Fibroblast of skin of right quadriceps (primary cell): ENCODE measurements at regions not wholly inside any gene's neighbourhood (a gene's known extent, or its start where the extent isn't known, plus 50 kb on each side); places are given as distances from the start of the nearest gene placed in this dataset.
"Not testable (repeated sequence)": the region's sequence is repeated elsewhere in the genome, so short reads cannot be mapped to it uniquely, and the experiment has no call there.

Experiments used
- DNase-seq: peaks from one replicate; pipeline ENCODE4 v3.0.0-alpha.2; 2013

DNA sequence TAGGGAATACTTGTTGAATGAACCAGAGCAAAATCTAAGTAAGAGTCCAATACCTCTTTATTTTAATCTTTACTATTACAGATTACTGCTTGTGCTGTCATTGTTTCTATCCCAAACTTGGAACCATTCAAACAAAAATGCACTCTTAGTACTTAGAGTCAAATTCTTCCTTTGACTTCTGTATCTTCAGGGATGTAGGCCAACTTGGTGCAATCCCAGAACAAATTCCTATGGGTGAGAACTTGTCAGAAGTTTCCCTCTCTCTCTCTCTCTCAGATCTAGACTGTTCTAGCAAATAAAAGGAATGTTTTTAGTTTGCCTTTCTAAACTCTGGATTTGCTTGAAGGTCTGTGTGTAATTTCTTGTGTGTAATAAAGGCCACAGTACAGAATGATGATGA, 329.0 kb upstream of the TMTC4 start:
- no peak for DNase-seq

DNA sequence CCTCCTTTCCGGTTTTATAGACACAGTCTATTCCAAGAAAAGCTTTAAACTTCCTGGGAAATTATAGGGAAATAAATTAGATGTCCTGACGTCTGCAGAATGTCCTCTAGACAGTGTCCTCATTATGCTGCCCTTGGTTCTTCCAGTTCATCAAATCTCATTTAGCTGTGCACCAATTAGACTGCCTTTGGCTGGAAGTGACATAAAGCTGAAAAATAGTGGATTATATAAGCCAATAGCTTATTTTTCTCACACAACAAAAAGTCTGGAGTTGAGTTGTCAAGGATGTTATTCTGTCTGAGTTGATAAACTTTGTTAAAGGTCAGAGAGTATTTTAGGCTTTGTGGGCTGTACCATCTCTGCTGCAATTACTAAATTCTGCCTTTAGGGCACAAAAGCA, 314.8 kb upstream of the TMTC4 start:
- no peak for DNase-seq

DNA sequence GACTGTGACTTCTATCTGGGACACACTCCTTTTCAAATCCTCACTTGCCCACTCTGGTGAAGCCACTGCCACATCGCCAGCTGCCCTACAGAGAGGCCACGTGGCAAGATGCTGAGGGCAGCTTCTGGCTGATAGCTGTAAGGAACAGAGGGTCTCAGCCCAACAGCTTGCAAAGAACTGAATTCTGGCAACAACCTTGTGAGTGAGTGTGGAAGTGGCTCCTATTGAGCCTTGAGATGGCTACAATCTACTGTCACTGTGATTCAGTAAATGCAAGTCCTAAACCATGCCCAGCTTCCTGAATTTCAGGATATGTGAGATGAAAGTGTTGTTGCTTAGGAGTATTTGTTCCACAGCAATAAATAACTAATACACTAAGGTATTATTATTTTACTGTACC, 314.3 kb upstream of the TMTC4 start:
- no peak for DNase-seq

DNA sequence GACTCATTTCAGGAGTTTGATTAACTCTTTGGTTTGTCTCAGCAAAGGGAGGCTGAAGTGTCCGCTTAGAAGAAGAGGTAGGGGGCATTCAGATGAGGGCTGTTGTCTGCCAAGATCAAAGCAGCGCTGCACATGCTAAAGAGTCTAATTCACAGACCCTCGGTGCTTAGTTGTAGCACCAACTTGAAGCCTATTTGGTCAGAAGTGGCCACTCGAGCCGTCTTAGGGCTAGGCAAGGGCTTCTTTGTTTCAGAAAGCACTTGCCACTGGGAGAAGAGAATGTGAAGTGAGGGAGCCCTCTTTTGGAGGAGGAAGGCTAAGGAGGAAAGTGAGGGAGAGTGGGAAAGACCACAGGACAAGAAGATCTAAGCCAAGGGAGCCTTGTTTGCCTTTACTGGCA, 313.4 kb upstream of the TMTC4 start:
- peak; percentile 13 for DNase-seq

DNA sequence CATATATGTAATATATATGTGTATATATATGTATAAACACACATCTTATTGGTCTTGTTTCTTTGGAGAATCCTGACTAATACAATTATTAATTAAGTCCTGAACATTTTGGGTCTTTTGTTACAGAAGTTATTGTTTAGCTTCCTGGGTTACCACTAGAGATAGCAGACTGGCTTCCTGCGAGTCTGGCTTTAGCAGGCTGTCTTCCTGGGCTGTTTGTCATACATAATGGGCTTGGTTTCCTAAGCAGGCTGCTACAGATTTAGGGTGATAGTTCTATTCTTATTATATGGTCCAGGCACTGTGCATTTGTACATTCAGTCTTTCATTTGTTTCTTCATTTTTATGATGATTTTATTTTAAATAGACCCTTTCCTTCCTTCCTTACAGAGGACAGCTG, 312.0 kb upstream of the TMTC4 start:
- DNase-seq = no peak

DNA sequence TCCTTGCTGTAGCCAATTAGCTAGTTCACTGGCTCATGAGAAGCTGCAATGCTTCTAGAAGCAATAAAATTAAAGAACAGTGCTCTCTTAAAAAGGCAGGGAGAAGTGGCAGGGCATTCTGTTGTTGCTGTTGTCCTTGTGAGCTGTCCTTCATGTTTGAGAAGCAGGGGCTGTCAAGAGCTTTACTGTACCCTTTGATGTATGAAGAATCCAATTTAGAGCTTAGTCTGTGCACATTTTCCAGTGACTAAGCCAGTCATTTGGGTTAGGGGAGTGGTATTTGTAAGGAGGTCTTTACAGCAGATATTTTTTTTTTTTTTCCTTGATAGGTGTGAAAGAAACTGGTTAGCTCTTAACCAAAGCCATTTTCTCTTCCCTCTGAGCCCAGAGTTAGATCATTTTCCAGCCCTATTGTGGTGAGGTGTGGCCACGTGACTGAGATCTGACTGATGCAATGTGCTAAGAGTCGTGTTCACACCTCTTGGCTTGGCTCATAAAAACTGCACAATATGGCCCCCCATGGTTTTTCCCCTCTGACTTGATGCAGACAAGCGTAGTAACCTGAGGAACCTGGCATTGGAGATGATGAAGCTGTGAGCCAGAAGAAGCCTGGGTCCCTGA, 309.6 kb upstream of the TMTC4 start:
- no peak for DNase-seq

DNA sequence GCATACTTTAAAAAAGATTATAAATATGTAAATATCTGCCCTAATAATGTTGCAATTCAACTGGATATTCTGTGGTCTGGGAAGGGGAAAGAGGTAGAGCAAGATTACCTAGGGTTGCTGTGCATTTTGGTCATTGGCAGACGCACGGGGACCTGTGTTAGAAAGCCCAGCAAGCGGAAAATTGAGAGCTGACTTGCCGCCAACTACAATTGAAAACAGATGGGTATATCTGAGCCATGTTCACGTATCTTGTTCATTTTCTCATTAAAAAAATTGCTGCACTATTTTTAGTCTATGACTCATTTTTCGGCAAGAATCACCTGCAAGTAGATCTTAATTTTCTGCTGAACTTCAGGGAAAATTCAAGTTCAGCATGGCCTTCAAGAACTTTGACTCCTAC, 308.5 kb upstream of the TMTC4 start:
- no peak for DNase-seq

DNA sequence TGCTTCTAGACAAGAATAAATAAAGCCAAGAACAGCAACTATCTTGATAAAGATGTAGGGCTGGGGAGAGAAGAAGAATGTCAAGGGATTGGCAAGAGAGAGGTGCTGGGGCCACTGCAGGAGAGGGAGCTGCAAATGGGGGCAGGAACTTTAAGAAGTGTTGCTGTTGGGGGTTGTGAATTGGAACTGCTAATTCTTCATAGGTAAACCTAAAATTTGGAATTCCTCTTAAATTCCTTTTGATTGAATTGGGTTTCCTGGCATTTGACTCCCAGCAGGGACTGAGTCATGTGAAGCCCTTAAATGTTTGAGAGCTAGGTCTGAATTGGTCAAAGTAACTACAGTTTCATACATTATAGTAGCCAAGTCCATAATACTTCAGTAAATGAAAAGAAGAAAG, 305.6 kb upstream of the TMTC4 start:
- DNase-seq = no peak

DNA sequence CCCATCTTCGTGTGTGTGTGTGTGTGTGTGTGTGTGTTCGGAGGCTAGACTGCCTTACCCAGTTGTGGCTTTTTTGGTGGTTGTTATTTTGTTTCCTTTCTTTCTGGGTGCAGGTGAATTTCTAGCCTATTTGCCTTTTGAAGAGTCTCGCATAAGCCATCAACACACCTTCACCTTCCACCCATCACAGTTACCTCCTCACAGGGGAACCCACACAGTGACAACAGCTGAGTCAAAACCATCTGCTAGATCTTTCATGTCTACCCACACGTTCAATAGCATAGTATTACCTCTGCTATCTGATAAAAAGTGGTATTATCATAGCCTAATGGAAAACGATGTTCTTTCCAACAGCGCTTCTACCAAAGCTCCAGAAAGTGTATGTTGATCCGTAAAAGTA, 303.2 kb upstream of the TMTC4 start:
- no peak for DNase-seq

DNA sequence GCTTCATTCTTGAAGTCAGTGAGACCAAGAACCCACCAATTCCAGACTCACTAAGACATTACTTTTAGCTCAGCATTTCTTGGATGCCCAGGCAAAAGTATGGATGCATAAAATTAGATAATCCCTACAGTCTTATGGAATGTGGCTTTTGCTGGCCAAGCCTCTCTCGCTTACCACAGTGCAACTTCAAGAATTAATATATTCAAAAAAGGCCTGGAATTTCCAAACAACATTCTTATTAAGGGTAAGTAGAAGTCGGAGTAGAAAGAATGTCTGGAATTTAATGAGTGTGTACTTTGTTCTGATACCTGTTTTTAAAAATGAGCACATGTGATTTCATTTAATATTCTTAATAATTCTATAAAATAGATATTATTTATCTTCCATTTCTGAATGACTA, 302.4 kb upstream of the TMTC4 start:
- DNase-seq = no peak

DNA sequence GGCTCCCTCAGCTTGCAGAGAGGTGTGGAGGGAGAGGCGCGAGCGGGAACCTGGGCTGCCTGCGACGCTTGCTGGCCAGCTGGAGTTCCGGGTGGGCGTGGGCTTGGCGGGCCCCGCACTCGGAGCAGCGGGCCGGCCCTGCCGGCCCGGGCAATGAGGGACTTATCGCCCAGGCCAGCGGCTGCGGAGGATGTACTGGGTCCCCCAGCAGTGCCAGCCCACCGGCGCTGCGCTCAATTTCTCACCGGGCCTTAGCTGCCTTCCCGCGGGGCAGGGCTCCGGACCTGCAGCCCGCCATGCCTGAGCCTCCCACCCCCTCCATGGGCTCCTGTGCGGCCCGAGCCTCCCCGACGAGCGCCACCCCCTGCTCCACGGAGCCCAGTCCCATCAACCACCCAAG, 301.1 kb upstream of the TMTC4 start:
- DNase-seq = not testable (repeated sequence)

DNA sequence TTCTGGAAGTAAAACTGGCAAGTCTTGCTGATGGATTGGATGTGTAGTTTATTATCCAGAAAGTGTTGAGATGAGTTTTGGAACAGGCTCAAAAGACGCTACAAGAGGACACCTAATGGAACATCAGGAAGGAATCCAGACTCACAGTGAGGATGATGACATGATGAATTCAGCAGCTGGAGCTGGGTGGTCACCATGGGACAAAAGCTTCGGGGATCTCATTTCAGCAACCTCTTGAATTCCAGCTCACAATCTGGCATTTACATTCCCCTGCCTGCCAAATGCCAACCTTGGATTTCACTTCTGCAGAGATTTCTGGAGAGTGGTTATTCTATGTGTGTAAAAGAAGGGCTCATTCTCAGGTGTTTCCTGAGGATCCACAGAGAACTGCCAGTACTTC, 288.0 kb upstream of the TMTC4 start:
- no peak for DNase-seq

DNA sequence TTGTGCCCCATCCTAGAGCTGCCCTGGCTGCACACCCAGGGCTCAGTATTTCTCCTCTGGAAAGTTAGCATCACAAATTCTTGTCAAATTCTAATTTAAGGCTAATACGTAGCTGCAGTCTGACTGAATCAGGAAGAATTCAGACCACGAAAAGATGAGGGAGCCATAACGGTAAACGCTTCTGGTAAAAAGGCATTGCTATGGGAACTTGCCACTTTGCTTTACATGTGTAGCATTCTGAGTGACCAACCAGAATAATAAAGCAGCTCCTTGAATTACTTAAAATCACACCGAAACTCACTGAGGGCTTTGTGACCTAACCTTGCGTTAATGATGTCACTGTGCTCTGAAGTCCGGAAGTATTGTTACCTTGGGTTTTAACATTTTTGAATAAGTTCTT, 286.6 kb upstream of the TMTC4 start:
- no peak for DNase-seq

DNA sequence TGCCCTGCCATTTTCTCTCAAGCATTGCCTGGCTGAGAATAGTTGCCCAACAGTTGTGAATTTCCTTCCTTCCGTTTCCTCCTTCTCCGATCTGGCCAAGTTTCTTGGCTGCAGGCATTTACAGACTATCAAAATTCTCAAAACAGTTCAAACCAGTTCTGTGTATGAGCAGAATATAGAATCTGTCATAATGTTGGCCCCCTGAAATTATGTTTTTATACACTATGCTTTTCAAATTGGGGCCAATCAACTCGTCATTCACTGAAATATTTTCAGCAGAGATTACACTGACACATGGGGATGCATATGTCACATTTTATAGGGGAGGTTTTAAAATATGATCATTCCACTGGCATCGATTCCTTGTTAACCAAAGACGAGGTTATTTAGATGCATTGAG, 284.2 kb upstream of the TMTC4 start:
- no peak for DNase-seq

DNA sequence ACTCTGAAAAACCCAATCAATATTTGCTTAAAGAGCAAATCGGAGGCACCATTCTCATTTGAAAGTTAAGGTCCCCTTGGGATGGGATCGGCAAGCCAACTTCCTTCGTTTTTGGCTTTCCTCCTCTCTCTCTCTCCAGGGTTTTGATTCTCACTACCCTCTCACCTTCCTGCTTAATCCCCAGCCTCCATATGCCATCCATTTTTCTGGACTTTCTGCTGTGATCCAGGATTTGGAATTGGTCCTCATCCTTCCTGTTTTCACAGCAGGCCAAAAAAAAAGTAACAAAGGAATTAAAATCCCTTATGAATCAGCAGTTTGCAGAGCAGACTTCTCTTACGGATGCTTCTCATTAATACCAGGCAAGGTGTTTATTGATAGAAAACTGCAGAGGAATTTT, 283.1 kb upstream of the TMTC4 start:
- no peak for DNase-seq

DNA sequence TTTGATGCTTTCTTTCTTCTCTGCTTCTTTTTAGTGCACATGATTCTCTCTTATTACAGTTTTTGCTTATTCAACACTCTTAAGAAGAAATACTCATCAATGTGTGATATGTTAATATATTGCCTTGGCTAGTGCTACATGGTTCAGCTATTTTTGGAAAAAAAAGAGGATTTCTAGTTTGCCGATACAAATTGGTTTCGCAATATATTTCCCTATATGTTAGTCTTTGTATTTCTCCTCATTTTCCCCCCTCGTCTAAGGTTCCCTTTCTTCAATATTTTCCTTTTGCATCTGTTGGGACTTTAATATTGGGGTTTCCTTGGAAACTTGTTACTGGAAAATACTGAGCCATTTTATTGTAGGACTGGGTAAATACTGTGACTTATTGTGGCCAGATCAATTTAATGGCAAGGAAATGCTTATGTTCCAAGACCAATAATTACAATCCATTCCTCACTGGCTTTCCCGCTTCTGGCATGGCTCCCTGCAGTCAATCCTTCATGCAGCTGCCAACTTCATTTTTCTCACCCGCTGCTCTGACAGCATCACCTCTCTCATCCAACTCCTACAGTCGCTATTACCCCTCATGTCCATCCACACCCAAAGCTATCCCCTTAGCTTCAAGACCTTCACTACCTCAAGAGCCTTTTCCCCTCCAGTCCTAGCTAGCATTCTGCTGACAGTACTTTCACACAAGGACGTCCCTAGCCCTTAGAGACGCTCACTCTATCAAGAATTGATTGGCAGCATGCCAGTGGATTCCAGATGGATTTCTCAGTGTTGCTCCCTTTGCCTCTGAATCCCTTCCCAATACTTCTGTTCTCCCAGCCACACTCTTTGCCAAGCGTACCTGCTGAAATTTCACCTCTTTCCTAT, 280.1 kb upstream of the TMTC4 start:
- DNase-seq = peak; percentile 18

DNA sequence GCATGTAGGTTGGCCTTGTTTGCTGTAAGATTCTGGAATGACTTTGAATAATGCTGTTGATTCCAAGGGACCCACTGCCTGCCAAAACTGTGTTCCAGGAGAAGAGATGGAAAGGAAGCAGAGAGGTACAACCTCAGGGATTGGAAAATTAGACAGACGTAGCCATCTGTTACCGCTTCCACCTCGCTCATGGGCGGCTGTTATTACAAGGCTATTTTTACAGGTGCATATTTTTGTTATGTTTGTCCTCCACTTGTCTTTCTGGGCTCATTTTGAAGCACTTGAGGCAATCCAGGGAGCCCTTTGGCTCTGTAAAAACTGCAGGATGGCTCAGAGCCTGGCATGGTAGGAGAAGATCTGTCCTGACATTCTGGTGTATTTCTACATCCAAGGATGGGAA, 276.4 kb upstream of the TMTC4 start:
- DNase-seq = no peak

DNA sequence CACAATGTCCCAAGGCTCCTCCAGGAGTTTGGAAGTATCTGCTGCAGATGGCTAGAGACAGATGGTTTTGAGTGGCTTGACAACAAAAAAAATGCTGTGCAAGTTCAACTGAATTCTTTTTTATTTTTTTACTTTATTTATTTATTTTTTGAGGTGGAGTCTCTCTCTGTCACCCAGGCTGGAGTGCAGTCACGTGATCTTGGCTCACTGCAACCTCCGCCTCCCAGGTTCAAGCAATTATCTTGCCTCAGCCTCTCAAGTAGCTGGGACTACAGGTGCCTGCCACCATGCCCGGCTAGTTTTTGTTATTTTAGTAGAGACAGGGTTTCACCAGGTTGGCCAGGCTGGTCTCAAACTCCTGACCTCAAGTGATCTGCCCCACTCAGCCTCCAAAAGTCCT, 274.3 kb upstream of the TMTC4 start:
- not testable (repeated sequence) for DNase-seq

DNA sequence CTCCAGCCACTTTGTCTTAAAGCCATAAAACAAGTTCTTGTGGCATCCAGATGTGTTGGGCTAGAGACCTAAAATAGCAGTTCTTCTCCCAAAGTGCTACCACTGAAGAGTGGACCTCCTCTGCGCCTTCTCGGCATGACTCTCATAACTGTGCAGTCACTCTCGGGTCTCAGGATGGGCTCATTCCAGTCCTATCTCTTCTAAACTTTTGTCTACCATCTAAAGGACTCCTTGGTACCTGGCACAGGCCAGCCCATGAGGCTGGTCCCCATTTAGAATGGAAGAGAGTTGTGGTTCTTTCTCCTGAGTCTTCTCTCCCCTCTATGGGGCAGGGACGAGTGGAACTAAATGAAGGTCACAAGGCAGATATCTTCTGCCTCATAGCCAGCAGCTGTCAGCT, 272.0 kb upstream of the TMTC4 start:
- DNase-seq = no peak

DNA sequence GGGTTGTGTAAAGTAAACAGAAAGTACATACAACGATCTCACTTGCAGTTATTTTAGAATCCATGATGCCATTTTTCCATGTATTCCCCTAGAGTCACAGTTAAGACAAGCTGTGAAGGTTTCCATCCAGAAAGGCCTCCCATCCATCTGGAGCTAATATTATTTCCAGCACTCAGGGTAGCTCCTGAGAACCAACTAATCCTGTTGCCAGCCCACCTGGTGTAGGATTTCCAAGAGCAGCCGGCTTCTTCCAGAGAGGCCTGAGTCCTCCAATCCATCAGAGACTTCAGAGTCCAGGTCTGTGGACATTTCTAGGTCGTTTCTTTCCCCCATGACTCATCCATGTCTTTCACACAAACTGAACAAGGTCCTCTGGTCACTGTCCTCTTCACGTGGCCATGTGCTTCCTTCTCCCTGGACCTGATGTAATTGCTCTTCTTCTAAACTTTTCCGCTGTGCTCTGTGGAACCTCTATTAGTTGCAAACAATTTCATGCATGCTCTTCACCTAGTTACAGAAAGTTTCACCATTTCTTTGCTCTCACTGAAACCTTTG, 270.3 kb upstream of the TMTC4 start:
- DNase-seq = no peak

DNA sequence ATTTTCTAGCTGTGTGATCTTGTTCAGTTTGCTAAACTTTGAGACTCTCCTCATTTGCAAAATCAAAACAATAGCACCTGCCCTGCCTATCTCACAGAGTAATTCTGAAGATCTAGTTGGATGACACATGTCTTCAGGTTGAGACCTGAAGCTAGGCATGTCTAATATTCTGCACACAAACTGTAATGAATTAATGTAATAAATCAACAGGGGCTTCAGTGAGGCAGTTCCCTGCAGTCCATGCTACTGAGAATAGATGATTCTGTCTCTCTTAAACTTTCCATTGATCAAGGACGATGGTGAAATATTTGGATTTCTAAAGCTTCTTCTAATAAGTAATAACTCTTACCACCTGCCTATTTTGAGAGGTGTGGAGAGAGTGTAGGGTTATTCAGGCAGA, 268.1 kb upstream of the TMTC4 start:
- DNase-seq = no peak

DNA sequence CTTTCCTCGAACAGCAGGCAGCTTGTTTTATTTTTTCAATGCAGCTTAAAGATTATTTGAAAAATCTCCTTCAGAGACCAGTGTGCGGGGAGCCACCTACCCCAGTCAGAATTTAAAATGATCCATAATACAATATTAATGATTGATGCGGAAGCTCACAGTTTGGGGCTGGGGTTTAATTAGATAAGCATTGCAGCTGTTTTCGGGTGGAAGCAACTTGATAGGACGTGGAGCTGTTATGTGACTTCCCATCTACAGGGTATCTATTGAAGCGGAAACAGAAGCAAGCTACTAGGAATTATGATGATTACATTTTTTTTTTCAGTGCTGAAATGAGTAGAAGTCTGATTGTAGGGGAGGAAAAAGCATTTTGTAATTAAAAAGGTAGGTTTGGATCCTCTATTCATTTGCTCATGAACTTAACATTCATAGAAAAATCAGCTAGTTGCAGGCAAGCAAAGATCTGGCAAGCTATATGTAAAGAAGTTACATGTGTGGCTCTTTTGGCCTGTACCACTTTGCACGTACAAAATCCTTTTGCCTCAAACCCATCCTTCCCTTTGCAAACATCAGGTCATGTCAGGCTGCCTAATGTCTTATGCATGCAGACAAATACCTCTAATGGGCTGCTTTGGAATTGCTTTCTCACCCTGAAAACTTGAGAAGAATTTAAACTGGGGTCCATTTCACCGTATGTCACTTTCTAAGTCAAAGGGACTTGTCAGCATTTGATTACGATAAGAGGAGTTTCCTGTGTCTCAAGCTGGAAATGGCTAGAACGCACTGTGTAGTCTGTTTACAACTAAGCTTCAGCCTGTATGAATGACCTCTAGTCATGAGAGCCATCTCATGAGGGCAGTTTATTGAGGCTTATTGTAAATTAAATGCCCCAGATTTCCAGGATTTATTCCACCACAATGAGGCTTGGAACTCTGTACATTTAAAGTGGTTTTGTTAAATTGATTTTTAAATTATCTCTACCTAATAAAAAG, 267.1 kb upstream of the TMTC4 start:
- DNase-seq = no peak

DNA sequence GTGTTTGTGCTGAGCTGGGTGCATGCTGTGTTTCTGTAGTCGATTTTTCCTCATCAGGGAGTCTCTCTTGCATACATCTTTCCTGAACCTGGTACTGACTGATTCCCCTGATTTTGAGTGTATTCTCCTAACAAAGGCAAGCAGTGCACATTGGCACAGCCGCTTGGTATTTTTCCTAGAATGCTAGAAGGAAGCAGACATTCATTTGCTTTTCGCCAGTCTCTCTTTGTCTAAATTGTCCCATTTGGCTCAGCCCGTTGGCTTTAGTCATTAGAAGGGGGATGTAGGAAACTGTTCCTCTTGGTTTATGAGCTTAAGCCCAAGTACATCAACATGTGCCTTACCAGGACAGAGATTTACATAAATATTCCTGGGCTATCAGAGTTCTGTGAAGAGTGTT, 266.1 kb upstream of the TMTC4 start:
- no peak for DNase-seq
